Adipocyte (in vitro differentiated cells): ENCODE measurements at regions not wholly inside any gene's neighbourhood (a gene's known extent, or its start where the extent isn't known, plus 50 kb on each side); places are given as distances from the start of the nearest gene placed in this dataset.
A peak's percentile ranks its signal among the peaks of the same experiment; 100 is the strongest.

Experiments used
- DNase-seq: peaks from one replicate; pipeline ENCODE4 v3.0.0-alpha.2; 2015; ENCODE audit warnings: low read depth
- H3K27me3 ChIP-seq: replicated peaks from 2 replicates; pipeline ENCODE4 v1.7.0; 2013; ENCODE audit warnings: mild to moderate bottlenecking, low read length, moderate library complexity; ENCODE audit not compliant: control insufficient read depth, insufficient read depth
- H3K36me3 ChIP-seq: 2 replicates; pipeline ENCODE4 v1.7.0; 2013; ENCODE audit warnings: low read length, mild to moderate bottlenecking, moderate library complexity; ENCODE audit not compliant: control insufficient read depth, insufficient read depth, severe bottlenecking
- H3K4me1 ChIP-seq: 2 replicates; pipeline ENCODE4 v1.7.0; 2013; ENCODE audit warnings: mild to moderate bottlenecking, low read length, moderate library complexity; ENCODE audit not compliant: control insufficient read depth, insufficient read depth
- H3K4me3 ChIP-seq: 2 replicates; pipeline ENCODE4 v1.7.0; 2013; ENCODE audit warnings: mild to moderate bottlenecking, low read length, moderate library complexity
- H3K9ac ChIP-seq: 2 replicates; pipeline ENCODE4 v1.7.0; 2013; ENCODE audit warnings: mild to moderate bottlenecking, low read length, moderate library complexity
- H3K9me3 ChIP-seq: 2 replicates; pipeline ENCODE4 v1.7.0; 2013; ENCODE audit warnings: mild to moderate bottlenecking, low read length, moderate library complexity; ENCODE audit not compliant: control insufficient read depth

- peaks cover 3% of the 10 kb centered on the region for H3K36me3 ChIP-seq
- H3K4me1 ChIP-seq, result peaks cover 39% of the 10 kb centered on the region
- no peak for DNase-seq
- no peaks in the 10 kb centered on the region for H3K27me3 ChIP-seq
- H3K4me3 ChIP-seq, result peak overlapping the region; percentile 72
- H3K9ac ChIP-seq, result no peak overlapping the region
- H3K9me3 ChIP-seq, result no peaks in the 10 kb centered on the region
Observed at GRCh38 chr9:35540315-35540714, 50.4 kb downstream of the RUSC2 start.

- no peak overlapping the region for H3K9ac ChIP-seq
- no peaks in the 10 kb centered on the region for H3K9me3 ChIP-seq
- peaks cover 36% of the 10 kb centered on the region for H3K36me3 ChIP-seq
- peaks cover 9% of the 10 kb centered on the region for H3K4me1 ChIP-seq
- no peak for DNase-seq
- H3K4me3 ChIP-seq, result no peak overlapping the region
- no peaks in the 10 kb centered on the region for H3K27me3 ChIP-seq
Observed at GRCh38 chr9:35546853-35547252, 56.9 kb downstream of the RUSC2 start.

DNA sequence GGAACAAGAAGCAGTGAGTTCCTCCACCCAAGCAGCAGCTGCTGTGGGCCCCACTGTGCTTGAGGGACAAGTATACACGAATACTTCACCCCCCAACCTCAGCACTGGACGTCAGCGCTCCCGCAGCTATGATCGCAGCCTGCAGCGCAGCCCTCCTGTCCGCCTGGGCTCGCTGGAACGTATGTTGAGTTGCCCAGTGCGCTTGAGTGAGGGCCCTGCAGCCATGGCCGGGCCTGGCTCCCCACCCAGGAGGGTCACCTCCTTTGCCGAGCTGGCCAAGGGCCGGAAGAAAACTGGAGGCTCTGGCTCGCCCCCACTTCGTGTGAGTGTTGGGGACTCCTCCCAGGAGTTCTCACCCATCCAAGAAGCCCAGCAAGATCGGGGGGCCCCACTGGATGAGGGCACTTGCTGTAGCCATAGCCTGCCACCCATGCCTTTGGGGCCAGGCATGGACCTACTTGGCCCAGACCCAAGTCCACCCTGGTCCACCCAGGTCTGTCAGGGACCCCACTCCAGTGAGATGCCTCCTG, 57.1 kb upstream of the TESK1 start:
- no peak for DNase-seq
- Histone ChIP-seq H3K4me1 (peaks cover 13% of the 10 kb centered on the region), H3K9ac (no peak overlapping the region), H3K4me3 (no peak overlapping the region), H3K36me3 (peaks cover 36% of the 10 kb centered on the region), H3K27me3 (no peaks in the 10 kb centered on the region), H3K9me3 (no peaks in the 10 kb centered on the region)

DNA sequence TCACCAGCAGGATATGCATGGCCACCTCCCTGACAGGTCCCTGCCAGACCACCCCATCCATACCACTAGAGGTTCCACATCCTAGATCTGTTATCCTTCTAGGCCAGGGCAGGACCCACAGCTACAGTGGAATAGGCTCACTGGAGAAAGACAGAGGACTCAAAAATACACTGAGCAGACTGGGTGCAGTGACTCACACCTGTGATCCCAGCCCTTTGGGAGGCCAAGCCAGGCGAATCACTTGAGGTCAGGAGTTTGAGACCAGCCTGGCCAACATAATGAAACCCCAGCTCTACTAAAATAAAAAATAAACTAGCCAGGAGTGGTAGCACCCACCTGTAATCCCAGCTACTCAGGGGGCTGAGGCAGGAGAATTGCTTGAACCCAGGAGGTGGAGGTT, 56.5 kb upstream of the TESK1 start:
- DNase-seq, result no peak
- Histone ChIP-seq H3K4me1 (peaks cover 19% of the 10 kb centered on the region), H3K36me3 (peaks cover 36% of the 10 kb centered on the region), H3K9me3 (no peaks in the 10 kb centered on the region), H3K9ac (no peak overlapping the region), H3K4me3 (no peak overlapping the region), H3K27me3 (no peaks in the 10 kb centered on the region)

DNA sequence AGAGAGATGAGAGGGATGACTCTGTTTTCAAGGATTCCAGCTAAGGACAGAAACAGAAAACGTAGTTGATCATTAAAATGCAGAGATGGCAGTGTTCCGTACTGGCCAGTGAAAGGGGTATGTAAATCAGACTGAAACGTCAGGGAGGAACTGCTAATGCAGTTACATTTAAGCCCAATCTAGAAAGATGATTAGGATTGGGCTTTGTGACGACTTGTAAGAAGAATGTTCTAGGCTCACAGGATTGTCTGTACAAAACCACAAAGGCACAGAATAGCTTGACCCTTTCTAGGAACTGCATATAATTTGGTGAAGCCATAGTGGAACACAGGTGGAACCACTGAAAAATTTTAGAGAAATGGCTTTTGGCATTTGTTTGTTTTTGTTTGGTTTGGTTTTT, 55.6 kb upstream of the TESK1 start:
- Histone ChIP-seq H3K9me3 (no peaks in the 10 kb centered on the region), H3K4me3 (no peak overlapping the region), H3K36me3 (peaks cover 37% of the 10 kb centered on the region), H3K27me3 (no peaks in the 10 kb centered on the region), H3K9ac (no peak overlapping the region), H3K4me1 (peaks cover 26% of the 10 kb centered on the region)
- DNase-seq, result no peak

DNA sequence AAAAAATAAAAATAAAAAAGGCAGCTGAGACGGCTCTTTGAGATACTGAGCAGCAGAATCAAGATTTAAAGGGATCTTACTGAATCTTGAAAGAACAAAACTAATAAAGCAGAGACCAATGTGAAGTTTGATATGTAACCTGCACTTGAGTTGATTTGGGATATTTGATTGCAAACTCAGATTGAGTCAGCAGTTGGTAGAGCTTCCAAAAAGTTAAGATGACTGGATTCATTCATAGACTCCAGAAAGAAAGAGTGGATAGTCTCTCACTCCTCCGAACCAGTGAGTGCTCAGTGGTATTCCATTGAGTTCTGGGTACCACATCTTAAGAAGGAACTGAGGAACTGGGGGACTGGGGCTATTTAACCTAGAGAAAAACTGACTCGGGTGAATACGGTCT, 52.7 kb upstream of the TESK1 start:
- Histone ChIP-seq H3K4me1 (peaks cover 26% of the 10 kb centered on the region), H3K4me3 (no peak overlapping the region), H3K27me3 (no peaks in the 10 kb centered on the region), H3K36me3 (peaks cover 53% of the 10 kb centered on the region), H3K9ac (no peak overlapping the region), H3K9me3 (no peaks in the 10 kb centered on the region)
- no peak for DNase-seq

DNA sequence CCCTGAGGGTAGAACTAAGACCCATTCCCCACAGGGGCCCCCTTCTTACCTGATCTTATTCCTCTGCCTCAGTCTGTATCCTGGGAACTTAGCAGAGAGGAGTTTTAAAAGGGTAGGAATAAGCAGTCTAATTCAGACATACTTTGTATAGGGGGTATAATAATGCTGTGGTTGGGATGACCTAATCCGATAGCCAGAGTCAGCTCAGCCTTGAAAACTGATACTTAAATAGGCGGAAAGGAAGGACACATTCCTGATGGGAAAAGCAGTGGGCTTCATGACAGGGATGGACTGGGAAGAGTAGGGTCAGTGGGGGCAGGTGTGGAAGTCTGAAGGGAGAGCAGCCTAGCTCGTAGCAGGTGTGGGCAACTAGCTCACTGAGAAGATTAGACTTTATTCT, 52.2 kb upstream of the TESK1 start:
- H3K27me3 ChIP-seq, result no peaks in the 10 kb centered on the region
- peak overlapping the region; percentile 61 for H3K9ac ChIP-seq
- no peaks in the 10 kb centered on the region for H3K9me3 ChIP-seq
- DNase-seq, result peak; percentile 35
- no peak overlapping the region for H3K4me3 ChIP-seq
- H3K4me1 ChIP-seq, result peaks cover 26% of the 10 kb centered on the region
- peaks cover 53% of the 10 kb centered on the region for H3K36me3 ChIP-seq

- Histone ChIP-seq H3K9me3 (no peaks in the 10 kb centered on the region), H3K36me3 (peaks cover 54% of the 10 kb centered on the region), H3K27me3 (no peaks in the 10 kb centered on the region), H3K4me3 (peak overlapping the region; percentile 2), H3K9ac (peak overlapping the region; percentile 61), H3K4me1 (peaks cover 23% of the 10 kb centered on the region)
- DNase-seq, result peak; percentile 92
Observed at GRCh38 chr9:35553670-35554543, 51.2 kb upstream of the TESK1 start.

GRCh38 chr9:35555246-35555701, 49.8 kb upstream of the TESK1 start:
- H3K9ac ChIP-seq, result no peak overlapping the region
- H3K36me3 ChIP-seq, result peaks cover 58% of the 10 kb centered on the region
- H3K27me3 ChIP-seq, result no peaks in the 10 kb centered on the region

More at GRCh38 chr9:35555246-35555701, 49.8 kb upstream of the TESK1 start:
- no peak for DNase-seq
- Histone ChIP-seq H3K4me1 (peaks cover 17% of the 10 kb centered on the region), H3K9me3 (no peaks in the 10 kb centered on the region), H3K4me3 (no peak overlapping the region)
